ENCODE measurements at regions not wholly inside any gene's neighbourhood (a gene's known extent, or its start where the extent isn't known, plus 50 kb on each side); places are given as distances from the start of the nearest gene placed in this dataset.

- Histone ChIP-seq H3K9me3 (ENCODE audit: control insufficient read depth, insufficient read depth, low read length) (no peaks in the 10 kb centered on the region), H3K9ac (ENCODE audit: low read depth, low read length) (no peak overlapping the region), H3K36me3 (ENCODE audit: insufficient read depth, low read length) (no peaks in the 10 kb centered on the region), H3K4me1 (ENCODE audit: insufficient read depth, low read length) (peaks cover 8% of the 10 kb centered on the region; the same call in 1 of the 2 replicates)
Observed at GRCh38 chr2:145020139-145020538, 500.2 kb upstream of the ZEB2 start.

GRCh38 chr2:145018502-145018901 lies 498.6 kb upstream of the ZEB2 start:
- Histone ChIP-seq H3K4me1 (ENCODE audit: insufficient read depth, low read length) (peaks cover 8% of the 10 kb centered on the region; the same call in 1 of the 2 replicates), H3K36me3 (ENCODE audit: insufficient read depth, low read length) (no peaks in the 10 kb centered on the region), H3K9me3 (ENCODE audit: control insufficient read depth, insufficient read depth, low read length) (no peaks in the 10 kb centered on the region), H3K9ac (ENCODE audit: low read depth, low read length) (no peak overlapping the region)

- Histone ChIP-seq H3K36me3 (ENCODE audit: insufficient read depth, low read length) (no peaks in the 10 kb centered on the region), H3K4me1 (ENCODE audit: insufficient read depth, low read length) (peaks cover 11% of the 10 kb centered on the region), H3K9me3 (ENCODE audit: control insufficient read depth, insufficient read depth, low read length) (no peaks in the 10 kb centered on the region), H3K9ac (ENCODE audit: low read depth, low read length) (no peak overlapping the region)
Observed at GRCh38 chr2:145017149-145017548, 497.2 kb upstream of the ZEB2 start.

GRCh38 chr2:145016711-145017110 lies 496.8 kb upstream of the ZEB2 start:
- no peaks in the 10 kb centered on the region for H3K9me3 ChIP-seq (ENCODE audit: control insufficient read depth, insufficient read depth, low read length)
- peaks cover 10% of the 10 kb centered on the region for H3K4me1 ChIP-seq (ENCODE audit: insufficient read depth, low read length)
- H3K9ac ChIP-seq (ENCODE audit: low read depth, low read length): no peak overlapping the region
- no peaks in the 10 kb centered on the region for H3K36me3 ChIP-seq (ENCODE audit: insufficient read depth, low read length)

- Histone ChIP-seq H3K9me3 (ENCODE audit: control insufficient read depth, insufficient read depth, low read length) (no peaks in the 10 kb centered on the region), H3K36me3 (ENCODE audit: insufficient read depth, low read length) (no peaks in the 10 kb centered on the region), H3K9ac (ENCODE audit: low read depth, low read length) (no peak overlapping the region), H3K4me1 (ENCODE audit: insufficient read depth, low read length) (peaks cover 10% of the 10 kb centered on the region)
Observed at GRCh38 chr2:145015561-145015960, 495.6 kb upstream of the ZEB2 start.

- no peaks in the 10 kb centered on the region for H3K9me3 ChIP-seq (ENCODE audit: control insufficient read depth, insufficient read depth, low read length)
- H3K9ac ChIP-seq (ENCODE audit: low read depth, low read length): no peak overlapping the region
- peaks cover 10% of the 10 kb centered on the region for H3K4me1 ChIP-seq (ENCODE audit: insufficient read depth, low read length)
Observed at GRCh38 chr2:145012806-145013205, 492.9 kb upstream of the ZEB2 start.

GRCh38 chr2:145012214-145012670 lies 492.3 kb upstream of the ZEB2 start:
- H3K4me1 ChIP-seq (ENCODE audit: insufficient read depth, low read length): peaks cover 10% of the 10 kb centered on the region
- no peaks in the 10 kb centered on the region for H3K9me3 ChIP-seq (ENCODE audit: control insufficient read depth, insufficient read depth, low read length)
- no peak overlapping the region for H3K9ac ChIP-seq (ENCODE audit: low read depth, low read length)
- H3K36me3 ChIP-seq (ENCODE audit: insufficient read depth, low read length): no peaks in the 10 kb centered on the region

More at GRCh38 chr2:145012806-145013205, 492.9 kb upstream of the ZEB2 start:
- H3K36me3 ChIP-seq (ENCODE audit: insufficient read depth, low read length): no peaks in the 10 kb centered on the region

GRCh38 chr2:145010635-145011034 lies 490.7 kb upstream of the ZEB2 start:
- Histone ChIP-seq H3K9ac (ENCODE audit: low read depth, low read length) (no peak overlapping the region), H3K9me3 (ENCODE audit: control insufficient read depth, insufficient read depth, low read length) (no peaks in the 10 kb centered on the region), H3K36me3 (ENCODE audit: insufficient read depth, low read length) (no peaks in the 10 kb centered on the region), H3K4me1 (ENCODE audit: insufficient read depth, low read length) (peaks cover 10% of the 10 kb centered on the region)

- H3K9ac ChIP-seq (ENCODE audit: low read depth, low read length): no peak overlapping the region
- peaks cover 10% of the 10 kb centered on the region for H3K4me1 ChIP-seq (ENCODE audit: insufficient read depth, low read length)
- H3K36me3 ChIP-seq (ENCODE audit: insufficient read depth, low read length): no peaks in the 10 kb centered on the region
- H3K9me3 ChIP-seq (ENCODE audit: control insufficient read depth, insufficient read depth, low read length): no peaks in the 10 kb centered on the region
Observed at GRCh38 chr2:145007960-145008263, 488.0 kb upstream of the ZEB2 start.

GRCh38 chr2:145007093-145007959 lies 487.4 kb upstream of the ZEB2 start:
- Histone ChIP-seq H3K9ac (ENCODE audit: low read depth, low read length) (no peak overlapping the region), H3K4me1 (ENCODE audit: insufficient read depth, low read length) (peaks cover 4% of the 10 kb centered on the region), H3K36me3 (ENCODE audit: insufficient read depth, low read length) (no peaks in the 10 kb centered on the region), H3K9me3 (ENCODE audit: control insufficient read depth, insufficient read depth, low read length) (no peaks in the 10 kb centered on the region)

- no peak overlapping the region for H3K9ac ChIP-seq (ENCODE audit: low read depth, low read length)
- no peaks in the 10 kb centered on the region for H3K36me3 ChIP-seq (ENCODE audit: insufficient read depth, low read length)
- H3K9me3 ChIP-seq (ENCODE audit: control insufficient read depth, insufficient read depth, low read length): no peaks in the 10 kb centered on the region
- no peaks in the 10 kb centered on the region for H3K4me1 ChIP-seq (ENCODE audit: insufficient read depth, low read length)
Observed at GRCh38 chr2:145002624-145003023, 482.7 kb upstream of the ZEB2 start.

- Histone ChIP-seq H3K9me3 (ENCODE audit: control insufficient read depth, insufficient read depth, low read length) (no peaks in the 10 kb centered on the region), H3K4me1 (ENCODE audit: insufficient read depth, low read length) (no peaks in the 10 kb centered on the region)
Observed at GRCh38 chr2:145000376-145000775, 480.5 kb upstream of the ZEB2 start.

GRCh38 chr2:144999936-145000335 lies 480.0 kb upstream of the ZEB2 start:
- no peaks in the 10 kb centered on the region for H3K9me3 ChIP-seq (ENCODE audit: control insufficient read depth, insufficient read depth, low read length)
- H3K36me3 ChIP-seq (ENCODE audit: insufficient read depth, low read length): no peaks in the 10 kb centered on the region
- no peak overlapping the region for H3K9ac ChIP-seq (ENCODE audit: low read depth, low read length)
- no peaks in the 10 kb centered on the region for H3K4me1 ChIP-seq (ENCODE audit: insufficient read depth, low read length)

More at GRCh38 chr2:145000376-145000775, 480.5 kb upstream of the ZEB2 start:
- no peaks in the 10 kb centered on the region for H3K36me3 ChIP-seq (ENCODE audit: insufficient read depth, low read length)
- H3K9ac ChIP-seq (ENCODE audit: low read depth, low read length): no peak overlapping the region

GRCh38 chr2:144999071-144999875 lies 479.4 kb upstream of the ZEB2 start:
- Histone ChIP-seq H3K36me3 (ENCODE audit: insufficient read depth, low read length) (no peaks in the 10 kb centered on the region), H3K9me3 (ENCODE audit: control insufficient read depth, insufficient read depth, low read length) (no peaks in the 10 kb centered on the region), H3K4me1 (ENCODE audit: insufficient read depth, low read length) (no peaks in the 10 kb centered on the region), H3K9ac (ENCODE audit: low read depth, low read length) (no peak overlapping the region)

- H3K9ac ChIP-seq (ENCODE audit: low read depth, low read length): no peak overlapping the region
- H3K36me3 ChIP-seq (ENCODE audit: insufficient read depth, low read length): no peaks in the 10 kb centered on the region
- no peaks in the 10 kb centered on the region for H3K9me3 ChIP-seq (ENCODE audit: control insufficient read depth, insufficient read depth, low read length)
- H3K4me1 ChIP-seq (ENCODE audit: insufficient read depth, low read length): no peaks in the 10 kb centered on the region
Observed at GRCh38 chr2:144998435-144998834, 478.5 kb upstream of the ZEB2 start.
